Stimulated activated CD4-positive, alpha-beta T cell treated with anti-CD3 and anti-CD28 coated beads, Interleukin-15, amount 100 ng/mL, for 1 hour (primary cell): ENCODE measurements at regions not wholly inside any gene's neighbourhood (a gene's known extent, or its start where the extent isn't known, plus 50 kb on each side); places are given as distances from the start of the nearest gene placed in this dataset.

ENCODE experiments used
- DNase-seq, 2 donors: peaks; one replicate each; pipeline ENCODE4 v3.0.0-alpha.2; 2020; ENCODE audit warnings: low read depth in 1 of 2, low spot score in 1 of 2

- DNase-seq, result no peak
Observed at GRCh38 chr9:121598965-121599871, 52.2 kb upstream of the DAB2IP start.

DNA sequence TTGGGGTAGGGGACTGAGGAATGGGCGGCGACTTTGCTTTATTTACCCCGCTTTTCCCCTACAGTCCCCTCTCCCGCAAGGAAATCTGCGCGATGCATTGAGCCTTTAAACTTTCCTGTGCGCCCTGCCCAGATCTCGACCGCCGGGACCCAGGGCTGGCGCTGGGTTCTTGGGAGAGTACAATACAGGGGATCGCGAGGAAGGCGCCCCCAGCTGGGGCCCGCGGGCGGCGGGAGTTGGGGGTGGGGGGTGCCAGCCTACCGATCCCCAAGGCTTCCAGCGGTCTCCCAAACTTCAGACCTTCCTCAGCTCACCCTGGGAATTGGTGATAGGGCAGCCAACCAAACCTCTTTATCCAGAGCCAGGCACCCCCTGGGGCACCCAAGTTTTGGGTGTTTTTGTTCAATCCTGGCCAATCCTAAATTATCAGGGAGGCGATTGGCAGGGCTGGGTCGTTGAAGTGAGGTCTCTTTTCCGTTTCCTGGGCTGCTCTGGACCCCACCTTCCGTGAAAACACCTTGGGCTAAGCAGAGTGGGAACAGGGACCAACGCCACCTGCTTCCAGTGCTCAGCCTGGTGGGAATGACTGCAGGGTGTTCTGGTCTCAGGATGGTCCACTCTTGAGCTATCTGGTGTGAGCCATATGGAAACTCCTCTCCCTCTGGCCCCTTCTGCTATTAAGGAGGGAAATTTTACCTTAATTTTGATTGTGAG is 51.4 kb upstream of the DAB2IP start:
- DNase-seq, result no peak

DNA sequence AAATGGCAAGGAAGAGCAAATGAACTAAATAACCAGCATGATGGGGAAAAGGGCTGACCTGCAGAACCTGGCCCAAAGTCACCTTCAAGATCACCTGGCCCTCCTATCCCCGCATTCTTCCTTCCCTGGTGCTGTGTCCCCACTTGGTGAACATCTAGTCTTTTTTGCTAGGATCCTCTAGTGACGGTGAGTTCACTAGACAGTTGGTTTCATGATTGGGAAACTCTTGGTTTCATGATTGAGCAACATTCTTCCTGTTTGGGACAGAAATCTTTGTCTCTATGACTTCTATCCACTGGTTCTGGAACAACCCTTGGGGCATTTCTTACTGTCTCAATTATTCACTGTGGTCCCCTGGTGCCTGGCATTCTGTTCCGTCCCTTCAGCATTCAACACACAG is 50.2 kb upstream of the DAB2IP start:
- no peak for DNase-seq
